OCI-LY1 (cell line): ENCODE measurements at regions not wholly inside any gene's neighbourhood (a gene's known extent, or its start where the extent isn't known, plus 50 kb on each side); places are given as distances from the start of the nearest gene placed in this dataset.

ENCODE experiments used
- H2AFZ ChIP-seq: fragments of 200-600 bp; sonication (generic), shearing (Covaris generic); 2 replicates; pipeline ENCODE4 v1.6.0; 2014; ENCODE audit warnings: antibody characterized with exemption, mild to moderate bottlenecking, low read length
- H3F3A ChIP-seq: fragments of 200-600 bp; sonication (generic), shearing (Covaris generic); 2 replicates; pipeline ENCODE4 v1.6.0; 2014; ENCODE audit warnings: mild to moderate bottlenecking, antibody characterized with exemption, low read length, moderate library complexity; ENCODE audit not compliant: insufficient read depth
- H3K27ac ChIP-seq: fragments of 200-600 bp; sonication (generic); 2 replicates; pipeline ENCODE4 v1.5.1; 2014; ENCODE audit warnings: low read length, mixed run types, mild to moderate bottlenecking, low read depth; ENCODE audit not compliant: poor library complexity, severe bottlenecking
- H3K27me3 ChIP-seq: fragments of 200-600 bp; sonication (generic); 2 replicates; pipeline ENCODE4 v1.6.0; 2014; ENCODE audit warnings: antibody characterized with exemption, mild to moderate bottlenecking, low read length, moderate library complexity; ENCODE audit not compliant: insufficient read depth
- H3K36me3 ChIP-seq: fragments of 200-600 bp; sonication (generic); 2 replicates; pipeline ENCODE4 v1.6.1; 2014; ENCODE audit warnings: mild to moderate bottlenecking, antibody characterized with exemption, low read length, moderate library complexity, mixed read lengths; ENCODE audit not compliant: insufficient read depth
- H3K4me1 ChIP-seq: fragments of 200-600 bp; sonication (generic); 2 replicates; pipeline ENCODE4 v1.5.1; 2014; ENCODE audit warnings: mild to moderate bottlenecking, low read length, moderate library complexity; ENCODE audit not compliant: insufficient read depth, severe bottlenecking
- H3K4me2 ChIP-seq: fragments of 200-600 bp; sonication (generic), shearing (Covaris generic); 2 replicates; pipeline ENCODE4 v1.6.1; 2014; ENCODE audit warnings: low read length
- H3K4me3 ChIP-seq: fragments of 200-600 bp; sonication (generic); 2 replicates; pipeline ENCODE4 v1.5.1; 2014; ENCODE audit warnings: low read length, low read depth, mild to moderate bottlenecking, mixed read lengths; ENCODE audit not compliant: poor library complexity, severe bottlenecking
- H3K79me2 ChIP-seq: fragments of 200-600 bp; shearing (Covaris generic); 2 replicates; pipeline ENCODE4 v1.6.1; 2016; ENCODE audit warnings: mixed run types, low read length, mixed read lengths; ENCODE audit not compliant: insufficient read depth
- H3K9ac ChIP-seq: fragments of 200-600 bp; sonication (generic), shearing (Covaris generic); 2 replicates; pipeline ENCODE4 v1.6.1; 2014; ENCODE audit warnings: mild to moderate bottlenecking, low read length, mixed read lengths
- H3K9me2 ChIP-seq: fragments of 200-600 bp; sonication (generic), shearing (Covaris generic); 2 replicates; pipeline ENCODE4 v1.6.1; 2014; ENCODE audit warnings: low read depth, mild to moderate bottlenecking, low read length, mixed read lengths
- H3K9me3 ChIP-seq: fragments of 200-600 bp; shearing (Covaris generic); 2 replicates; pipeline ENCODE4 v1.6.1; 2014; ENCODE audit warnings: low read length, mixed read lengths
- H4K20me1 ChIP-seq: fragments of 200-600 bp; sonication (generic), shearing (Covaris generic); 2 replicates; pipeline ENCODE4 v1.6.0; 2016; ENCODE audit warnings: mild to moderate bottlenecking, low read length; ENCODE audit not compliant: insufficient read depth
- EZH2 ChIP-seq: fragments of 200-600 bp; sonication (generic), shearing (Covaris generic); IDR thresholded peaks from 2 replicates; pipeline ENCODE4 v1.8.0; 2017; ENCODE audit warnings: borderline replicate concordance, mixed run types, mild to moderate bottlenecking, antibody characterized with exemption, low read length, moderate library complexity, mixed read lengths
- TF ChIP-seq, protein P1 (sequence below): fragments of 200-600 bp; sonication (generic), shearing (Covaris generic); IDR thresholded peaks from 2 replicates; pipeline ENCODE4 v1.5.1; 2017; ENCODE audit warnings: mild to moderate bottlenecking, antibody characterized with exemption, low read length, moderate library complexity, mixed read lengths

DNA sequence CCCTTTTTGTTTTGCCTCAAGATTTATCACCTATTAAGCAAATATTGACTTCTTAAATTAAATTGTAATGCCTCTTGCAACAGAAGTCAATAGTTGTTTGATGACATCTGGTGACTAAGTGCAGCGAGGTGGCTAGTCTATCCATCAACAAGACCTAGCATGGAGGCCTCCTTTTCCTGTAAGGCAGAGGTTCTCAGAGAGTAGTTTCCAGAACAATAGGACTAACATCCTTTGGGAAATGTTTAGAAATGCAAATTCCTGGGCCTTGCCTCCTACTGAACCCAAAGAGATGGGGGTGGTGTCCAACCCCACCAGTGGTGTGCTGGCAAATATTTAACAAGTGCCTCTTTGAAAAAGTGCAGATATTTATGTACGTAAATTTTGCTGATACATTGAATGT, 143.7 kb downstream of the SCP2D1 start:
- Histone ChIP-seq H3F3A (no peaks in the 10 kb centered on the region), H3K4me2 (no peak overlapping the region), H3K79me2 (no peaks in the 10 kb centered on the region), H3K9me2 (no peaks in the 10 kb centered on the region), H3K9ac (no peak overlapping the region), H3K4me1 (no peaks in the 10 kb centered on the region), H3K27ac (no peak overlapping the region), H3K27me3 (no peaks in the 10 kb centered on the region), H4K20me1 (no peaks in the 10 kb centered on the region), H3K36me3 (no peaks in the 10 kb centered on the region), H2AFZ (no peak overlapping the region), H3K9me3 (no peaks in the 10 kb centered on the region), H3K4me3 (no peak overlapping the region)
- TF ChIP-seq EZH2: no peak
- TF ChIP-seq, protein P1, sequence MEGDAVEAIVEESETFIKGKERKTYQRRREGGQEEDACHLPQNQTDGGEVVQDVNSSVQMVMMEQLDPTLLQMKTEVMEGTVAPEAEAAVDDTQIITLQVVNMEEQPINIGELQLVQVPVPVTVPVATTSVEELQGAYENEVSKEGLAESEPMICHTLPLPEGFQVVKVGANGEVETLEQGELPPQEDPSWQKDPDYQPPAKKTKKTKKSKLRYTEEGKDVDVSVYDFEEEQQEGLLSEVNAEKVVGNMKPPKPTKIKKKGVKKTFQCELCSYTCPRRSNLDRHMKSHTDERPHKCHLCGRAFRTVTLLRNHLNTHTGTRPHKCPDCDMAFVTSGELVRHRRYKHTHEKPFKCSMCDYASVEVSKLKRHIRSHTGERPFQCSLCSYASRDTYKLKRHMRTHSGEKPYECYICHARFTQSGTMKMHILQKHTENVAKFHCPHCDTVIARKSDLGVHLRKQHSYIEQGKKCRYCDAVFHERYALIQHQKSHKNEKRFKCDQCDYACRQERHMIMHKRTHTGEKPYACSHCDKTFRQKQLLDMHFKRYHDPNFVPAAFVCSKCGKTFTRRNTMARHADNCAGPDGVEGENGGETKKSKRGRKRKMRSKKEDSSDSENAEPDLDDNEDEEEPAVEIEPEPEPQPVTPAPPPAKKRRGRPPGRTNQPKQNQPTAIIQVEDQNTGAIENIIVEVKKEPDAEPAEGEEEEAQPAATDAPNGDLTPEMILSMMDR: no peak

- no peak for TF ChIP-seq EZH2
- TF ChIP-seq, protein P1: no peak
- H3K9me3 ChIP-seq: no peaks in the 10 kb centered on the region
- no peak overlapping the region for H3K4me2 ChIP-seq
- no peak overlapping the region for H3K4me3 ChIP-seq
- H3K27me3 ChIP-seq: no peaks in the 10 kb centered on the region
- H3K27ac ChIP-seq: no peak overlapping the region
- no peak overlapping the region for H2AFZ ChIP-seq
- no peaks in the 10 kb centered on the region for H3K9me2 ChIP-seq
- H3F3A ChIP-seq: no peaks in the 10 kb centered on the region
- no peak overlapping the region for H3K9ac ChIP-seq
- H3K79me2 ChIP-seq: no peaks in the 10 kb centered on the region
- H3K4me1 ChIP-seq: no peaks in the 10 kb centered on the region
- H3K36me3 ChIP-seq: no peaks in the 10 kb centered on the region
- no peaks in the 10 kb centered on the region for H4K20me1 ChIP-seq
These were observed 157.5 kb downstream of the SCP2D1 start for GRCh38 chr20:18971121-18971520.

- Histone ChIP-seq H3K9ac (no peak overlapping the region), H3K4me3 (no peak overlapping the region), H3K27me3 (no peaks in the 10 kb centered on the region), H3K9me2 (no peaks in the 10 kb centered on the region), H3K36me3 (no peaks in the 10 kb centered on the region), H3F3A (no peaks in the 10 kb centered on the region), H2AFZ (no peak overlapping the region), H3K9me3 (no peaks in the 10 kb centered on the region), H4K20me1 (no peaks in the 10 kb centered on the region), H3K4me2 (no peak overlapping the region), H3K4me1 (no peaks in the 10 kb centered on the region), H3K27ac (no peak overlapping the region), H3K79me2 (no peaks in the 10 kb centered on the region)
- TF ChIP-seq, protein P1: no peak
- TF ChIP-seq EZH2: no peak
These were observed 158.0 kb downstream of the SCP2D1 start for GRCh38 chr20:18971574-18971973.
